ENCODE measurements at regions not wholly inside any gene's neighbourhood (a gene's known extent, or its start where the extent isn't known, plus 50 kb on each side); places are given as distances from the start of the nearest gene placed in this dataset.

DNA sequence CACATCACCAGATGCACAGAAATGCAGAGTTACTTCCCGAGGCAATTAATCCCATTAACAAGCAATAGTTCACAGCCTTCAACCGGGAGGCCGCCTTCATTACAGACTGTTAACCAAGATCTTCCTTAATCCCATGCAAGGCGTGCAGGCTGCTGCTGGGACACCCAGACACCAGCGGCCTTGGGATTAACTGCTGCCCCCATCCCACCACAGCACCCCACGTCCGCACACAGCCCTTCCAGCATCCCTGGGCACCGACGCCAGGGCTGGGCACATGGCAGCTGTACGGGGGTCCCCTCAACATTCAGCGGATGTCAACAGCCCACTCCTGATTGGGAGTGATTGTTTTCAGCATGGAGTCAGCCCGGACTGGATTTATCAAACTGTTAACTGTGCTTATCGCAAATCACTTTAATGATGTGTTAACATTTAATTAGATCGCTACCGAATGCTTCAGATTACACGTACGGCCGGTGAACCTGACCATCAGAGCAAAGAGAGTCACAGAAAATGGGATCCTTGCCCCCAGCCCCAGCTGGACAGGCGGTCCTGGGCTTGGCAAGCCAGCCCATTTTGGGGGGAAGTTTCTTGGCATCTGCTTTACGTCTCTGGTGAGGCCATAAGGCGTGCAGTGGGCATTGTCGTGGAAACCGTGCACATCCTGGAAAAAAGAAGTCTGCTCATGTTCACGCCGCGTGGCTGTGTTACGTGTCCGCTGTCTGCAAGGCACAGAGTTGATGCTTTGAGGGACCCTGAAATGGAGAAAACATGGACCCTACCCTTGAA is 126.4 kb downstream of the HMX1 start:
- H3K27me3 Mint-ChIP-seq (ENCODE audit: low read depth in 3 of 3): peaks cover 3 to 4% (median 4%) of the 10 kb centered on the region in 3 donors
- Histone ChIP-seq H3K4me1 (ENCODE audit: control insufficient read depth in 1 of 2, insufficient read depth in 2 of 2, low read length in 2 of 2) (no peaks in the 10 kb centered on the region), H3K27ac (ENCODE audit: low read depth in 1 of 2, low read length in 2 of 2) (no peak overlapping the region), H2AFZ (ENCODE audit: insufficient read depth, low read depth, low read length, poor library complexity, severe bottlenecking) (no peak overlapping the region), H3K4me2 (replicated peaks; ENCODE audit: extremely low read depth, low read length, poor library complexity, severe bottlenecking) (no peak overlapping the region), H3K79me2 (ENCODE audit: insufficient read depth, low read length) (no peaks in the 10 kb centered on the region), H3K36me3 (replicated peaks in 1 of 2; ENCODE audit: control insufficient read depth in 1 of 2, insufficient read depth in 2 of 2, low read length in 2 of 2) (no peaks in the 10 kb centered on the region), H3K27me3 (ENCODE audit: control insufficient read depth in 2 of 2, insufficient read depth in 2 of 2, low read length in 2 of 2) (no peaks in the 10 kb centered on the region), H3K9ac (ENCODE audit: insufficient read depth, low read length, poor library complexity, severe bottlenecking) (no peak overlapping the region), H3K9me3 (replicated peaks in 1 of 2; ENCODE audit: control insufficient read depth in 1 of 2, insufficient read depth in 1 of 2, low read length in 2 of 2) (no peaks in the 10 kb centered on the region), H3K4me3 (replicated peaks in 1 of 3; ENCODE audit: low read depth in 2 of 3, low read length in 3 of 3) (no peak overlapping the region), H4K20me1 (ENCODE audit: insufficient read depth, low read length) (no peaks in the 10 kb centered on the region)
- no peaks in the 10 kb centered on the region for H3K4me1 Mint-ChIP-seq
- intact Hi-C loops (cut with micrococcal nuclease): no loop called here
- whole genome bisulfite sequencing (ENCODE audit: insufficient coverage): 91% methylated on average over 26 of the region's 28 CpGs
- no peaks in the 10 kb centered on the region for H3K36me3 Mint-ChIP-seq
- H3K4me3 Mint-ChIP-seq: no peak overlapping the region
- TF ChIP-seq, protein P1, sequence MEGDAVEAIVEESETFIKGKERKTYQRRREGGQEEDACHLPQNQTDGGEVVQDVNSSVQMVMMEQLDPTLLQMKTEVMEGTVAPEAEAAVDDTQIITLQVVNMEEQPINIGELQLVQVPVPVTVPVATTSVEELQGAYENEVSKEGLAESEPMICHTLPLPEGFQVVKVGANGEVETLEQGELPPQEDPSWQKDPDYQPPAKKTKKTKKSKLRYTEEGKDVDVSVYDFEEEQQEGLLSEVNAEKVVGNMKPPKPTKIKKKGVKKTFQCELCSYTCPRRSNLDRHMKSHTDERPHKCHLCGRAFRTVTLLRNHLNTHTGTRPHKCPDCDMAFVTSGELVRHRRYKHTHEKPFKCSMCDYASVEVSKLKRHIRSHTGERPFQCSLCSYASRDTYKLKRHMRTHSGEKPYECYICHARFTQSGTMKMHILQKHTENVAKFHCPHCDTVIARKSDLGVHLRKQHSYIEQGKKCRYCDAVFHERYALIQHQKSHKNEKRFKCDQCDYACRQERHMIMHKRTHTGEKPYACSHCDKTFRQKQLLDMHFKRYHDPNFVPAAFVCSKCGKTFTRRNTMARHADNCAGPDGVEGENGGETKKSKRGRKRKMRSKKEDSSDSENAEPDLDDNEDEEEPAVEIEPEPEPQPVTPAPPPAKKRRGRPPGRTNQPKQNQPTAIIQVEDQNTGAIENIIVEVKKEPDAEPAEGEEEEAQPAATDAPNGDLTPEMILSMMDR (IDR thresholded peaks at IDR 0.05): no peak
- H3K27ac Mint-ChIP-seq: no peak overlapping the region
- DNase-seq: no peak
- peaks cover 0 to 9% (median 4%) of the 10 kb centered on the region in 7 donors for H3K9me3 Mint-ChIP-seq

DNA sequence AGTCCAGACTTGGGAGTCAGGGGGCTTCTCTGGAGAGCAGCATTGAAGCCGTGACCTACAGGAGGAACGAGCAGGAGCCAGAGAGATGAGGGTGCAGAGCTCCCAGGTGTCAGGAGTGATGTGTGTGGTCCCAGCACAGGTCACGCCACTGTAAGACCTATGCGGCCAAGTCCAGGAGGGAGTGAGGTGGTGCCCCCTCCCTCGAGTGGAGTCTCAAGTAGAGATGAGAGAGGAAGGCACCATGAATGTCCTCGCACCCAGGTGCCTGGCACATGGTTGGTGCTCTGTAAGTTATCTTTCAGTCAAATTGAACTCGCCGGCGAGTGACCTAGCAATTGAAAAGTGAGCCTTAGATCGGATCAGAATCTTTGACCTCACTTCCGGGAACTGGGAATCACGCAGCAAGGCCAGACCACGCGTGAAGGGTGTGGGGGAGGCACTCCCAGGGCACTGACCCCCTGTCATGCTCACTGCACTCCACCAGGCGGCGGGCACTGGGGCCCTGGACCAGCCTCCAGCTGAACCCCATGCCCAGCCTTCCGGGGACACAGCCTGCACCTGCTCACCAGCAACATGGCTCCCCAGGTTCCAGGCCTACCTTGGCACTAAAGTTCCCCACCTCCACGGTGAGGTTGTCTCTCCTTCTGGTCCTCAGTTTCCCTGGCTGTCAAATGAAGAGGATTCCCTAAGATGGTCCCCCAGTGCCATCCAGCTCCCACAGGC is 127.4 kb downstream of the HMX1 start:
- H3K27me3 Mint-ChIP-seq (ENCODE audit: low read depth in 3 of 3): peaks cover 1 to 5% (median 1%) of the 10 kb centered on the region in 3 donors
- TF ChIP-seq, protein P1 (IDR thresholded peaks at IDR 0.05): no peak
- no peaks in the 10 kb centered on the region for H3K4me1 ChIP-seq (ENCODE audit: control insufficient read depth in 1 of 2, insufficient read depth in 2 of 2, low read length in 2 of 2)
- no peak overlapping the region for H3K27ac ChIP-seq (ENCODE audit: low read depth in 1 of 2, low read length in 2 of 2)
- intact Hi-C loops (cut with micrococcal nuclease): no loop called here
- H3K27me3 ChIP-seq (ENCODE audit: control insufficient read depth in 2 of 2, insufficient read depth in 2 of 2, low read length in 2 of 2): no peaks in the 10 kb centered on the region
- peaks cover 0 to 9% (median 4%) of the 10 kb centered on the region in 7 donors for H3K9me3 Mint-ChIP-seq
- no peak overlapping the region for H3K9ac ChIP-seq (ENCODE audit: insufficient read depth, low read length, poor library complexity, severe bottlenecking)
- DNase-seq: no peak
- no peaks in the 10 kb centered on the region for H3K36me3 Mint-ChIP-seq
- H2AFZ ChIP-seq (ENCODE audit: insufficient read depth, low read depth, low read length, poor library complexity, severe bottlenecking): no peak overlapping the region
- no peaks in the 10 kb centered on the region for H3K36me3 ChIP-seq (replicated peaks in 1 of 2; ENCODE audit: control insufficient read depth in 1 of 2, insufficient read depth in 2 of 2, low read length in 2 of 2)
- no peaks in the 10 kb centered on the region for H3K9me3 ChIP-seq (replicated peaks in 1 of 2; ENCODE audit: control insufficient read depth in 1 of 2, insufficient read depth in 1 of 2, low read length in 2 of 2)
- no peak overlapping the region for H3K27ac Mint-ChIP-seq
- no peak overlapping the region for H3K4me2 ChIP-seq (replicated peaks; ENCODE audit: extremely low read depth, low read length, poor library complexity, severe bottlenecking)
- no peaks in the 10 kb centered on the region for H3K79me2 ChIP-seq (ENCODE audit: insufficient read depth, low read length)
- H3K4me1 Mint-ChIP-seq: no peaks in the 10 kb centered on the region
- no peaks in the 10 kb centered on the region for H4K20me1 ChIP-seq (ENCODE audit: insufficient read depth, low read length)
- no peak overlapping the region for H3K4me3 ChIP-seq (replicated peaks in 1 of 3; ENCODE audit: low read depth in 2 of 3, low read length in 3 of 3)
- 78% methylated on average over 18 of the region's 18 CpGs for WGBS (ENCODE audit: insufficient coverage)
- no peak overlapping the region for H3K4me3 Mint-ChIP-seq
